B cell (primary cell): ENCODE measurements at regions not wholly inside any gene's neighbourhood (a gene's known extent, or its start where the extent isn't known, plus 50 kb on each side); places are given as distances from the start of the nearest gene placed in this dataset.

Source experiments
- ATAC-seq: fragments of 200-7000 bp; cut with Tn5 transposase; one replicate; pipeline ENCODE4 v1.10.0; 2021; ENCODE audit warnings: low read depth, mild to moderate bottlenecking, moderate number of reproducible peaks, moderate library complexity
- CTCF ChIA-PET: fragments of 350-600 bp; sonication (Branson Sonifier 250); formaldehyde crosslinking; loops from one replicate; lab custom pipeline; 2021; ENCODE audit warnings: antibody characterized with exemption, inconsistent platforms; lab: Charles Lee
- POLR2A ChIA-PET: fragments of 350-600 bp; sonication (Branson Sonifier 250); formaldehyde crosslinking; loops from one replicate; lab custom pipeline; 2021; ENCODE audit warnings: antibody characterized with exemption; lab: Charles Lee
- DNase-seq: peaks from one replicate; pipeline ENCODE4 v3.0.0; 2013
- H2AFZ ChIP-seq: 2 replicates; pipeline ENCODE4 v1.6.1; 2012; ENCODE audit warnings: mild to moderate bottlenecking, low read depth, low read length; ENCODE audit not compliant: insufficient read depth, poor library complexity, severe bottlenecking
- H3K27ac ChIP-seq, 2 donors: 1 replicate in 1 of 2; 2 replicates in 1 of 2; pipeline ENCODE4 v1.5.1; 2012 to 2013; ENCODE audit warnings: low read length in 2 of 2, mild to moderate bottlenecking in 2 of 2, moderate library complexity in 1 of 2
- H3K27me3 ChIP-seq, 4 experiments: fragments of 200-600 bp in 1 of 4; sonication (generic) in 1 of 4; replicated peaks in 1 of 4; 1 replicate in 2 of 4; 2 replicates in 2 of 4; pipeline versions ENCODE4 v1.6.1 to v1.7.0; 2013 to 2016; ENCODE audit warnings: low read length in 3 of 4, mild to moderate bottlenecking in 2 of 4, mixed read lengths in 1 of 4, moderate library complexity in 1 of 4; ENCODE audit not compliant: insufficient read depth in 4 of 4, control insufficient read depth in 3 of 4; ENCODE audit errors: control extremely low read depth in 1 of 4
- H3K36me3 ChIP-seq, 2 experiments: replicated peaks in 1 of 2; 1 replicate in 1 of 2; 2 replicates in 1 of 2; pipeline versions ENCODE4 v1.6.1 to v1.7.1; 2013; ENCODE audit warnings: low read length in 1 of 2; ENCODE audit not compliant: insufficient read depth in 2 of 2, control insufficient read depth in 1 of 2; ENCODE audit errors: control extremely low read depth in 1 of 2, extremely low read depth in 1 of 2
- H3K4me1 ChIP-seq, 2 donors: fragments of 200-600 bp in 1 of 2; sonication (generic) in 1 of 2; 1 replicate in 1 of 2; 2 replicates in 1 of 2; pipeline versions ENCODE4 v1.5.1 to v1.6.1; 2013 to 2017; ENCODE audit warnings: low read length in 2 of 2; ENCODE audit not compliant: control insufficient read depth in 2 of 2, insufficient read depth in 2 of 2
- H3K4me2 ChIP-seq: replicated peaks from 2 replicates; pipeline ENCODE3; 2012; ENCODE audit warnings: mild to moderate bottlenecking, low read depth, low read length; ENCODE audit not compliant: poor library complexity, severe bottlenecking
- H3K4me3 ChIP-seq, 5 experiments: fragments of 200-600 bp in 1 of 5; sonication (generic) in 1 of 5; 1 replicate in 3 of 5; 2 replicates in 2 of 5; pipeline versions ENCODE4 v1.5.1 to v1.7.0; 2011 to 2016; ENCODE audit warnings: low read length in 4 of 5, mild to moderate bottlenecking in 4 of 5, low read depth in 2 of 5, control low read depth in 1 of 5, moderate library complexity in 1 of 5; ENCODE audit not compliant: insufficient read depth in 1 of 5; ENCODE audit errors: control extremely low read depth in 1 of 5, extremely low read depth in 1 of 5
- H3K79me2 ChIP-seq: fragments of 200-600 bp; sonication (generic); one replicate; pipeline ENCODE4 v1.6.0; 2016; ENCODE audit warnings: low read length; ENCODE audit not compliant: control insufficient read depth, insufficient read depth
- H3K9ac ChIP-seq: fragments of 200-600 bp; sonication (generic); 2 replicates; pipeline ENCODE4 v1.6.1; 2017; ENCODE audit warnings: mild to moderate bottlenecking, low read length, moderate library complexity
- H3K9me3 ChIP-seq, 3 donors: one replicate each; pipeline versions ENCODE4 v1.6.1 to v1.7.1; 2013; ENCODE audit warnings: low read length in 2 of 3; ENCODE audit not compliant: control insufficient read depth in 2 of 3, insufficient read depth in 1 of 3; ENCODE audit errors: control extremely low read depth in 1 of 3
- H4K20me1 ChIP-seq: 2 replicates; pipeline ENCODE4 v1.6.0; 2012; ENCODE audit warnings: mild to moderate bottlenecking, low read length; ENCODE audit not compliant: insufficient read depth, control insufficient read depth, poor library complexity, severe bottlenecking
- H3K27ac Mint-ChIP-seq: one replicate; pipeline ENCODE4 v1.8.0; 2021; ENCODE audit warnings: mixed read lengths
- H3K27me3 Mint-ChIP-seq: one replicate; pipeline ENCODE4 v1.8.0; 2021; ENCODE audit warnings: mixed read lengths
- H3K4me1 Mint-ChIP-seq: one replicate; pipeline ENCODE4 v1.8.0; 2021; ENCODE audit warnings: mixed read lengths
- H3K4me3 Mint-ChIP-seq: one replicate; pipeline ENCODE4 v1.8.0; 2021; ENCODE audit warnings: mixed read lengths
- H3K9me3 Mint-ChIP-seq: one replicate; pipeline ENCODE4 v1.8.0; 2022; ENCODE audit warnings: mixed read lengths; ENCODE audit not compliant: insufficient read depth
- CTCF ChIP-seq: fragments of 200-600 bp; IDR thresholded peaks from one replicate; pipeline ENCODE4 v1.8.0; 2022; ENCODE audit warnings: antibody characterized with exemption, mild to moderate bottlenecking
- EZH2 ChIP-seq: IDR thresholded peaks from 2 replicates; pipeline ENCODE4 v1.6.1; 2012; ENCODE audit warnings: borderline replicate concordance, low read depth, mild to moderate bottlenecking, moderate library complexity, low read length; ENCODE audit not compliant: insufficient read depth, poor library complexity, severe bottlenecking
- WGBS: methylation state at CpG from one replicate; pipeline ENCODE4 v1.1.5; 2013; ENCODE audit warnings: missing lambda C conversion rate; ENCODE audit not compliant: insufficient coverage; 5-methylcytosine and 5-hydroxymethylcytosine counted together
- intact Hi-C: fragments of 100-400 bp; cut with micrococcal nuclease; formaldehyde crosslinking; loops from one replicate; pipeline ENCODE4 v1.10.0; 2022

DNA sequence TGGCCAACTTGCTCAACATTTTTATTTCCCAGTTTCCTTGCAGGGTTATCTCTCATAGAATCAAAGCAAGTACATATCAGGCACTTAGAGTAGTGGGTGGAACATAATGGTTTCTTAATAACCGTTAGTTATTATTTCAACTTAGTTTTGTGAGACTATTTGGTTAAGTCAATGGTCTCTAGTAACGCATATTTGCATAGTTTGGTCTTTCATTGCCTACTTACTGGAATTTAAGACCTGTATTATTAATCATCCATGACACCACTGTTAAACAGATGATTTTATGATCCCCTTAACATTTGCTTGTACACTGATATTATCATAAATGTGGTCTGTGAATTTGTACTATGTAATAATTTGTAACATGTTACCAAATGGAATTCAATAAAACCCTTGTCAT is 70.9 kb upstream of the SMIM31 start:
- ChIA-PET CTCF (no interaction called here), POLR2A (no interaction called here)
- no peaks in the 10 kb centered on the region for H3K4me1 Mint-ChIP-seq
- WGBS = no CpG with 5 or more reads among the region's 2 CpGs
- H3K9me3 Mint-ChIP-seq = no peaks in the 10 kb centered on the region
- Histone ChIP-seq H3K36me3 (no peaks in the 10 kb centered on the region), H2AFZ (no peak overlapping the region), H3K9me3 (no peaks in the 10 kb centered on the region), H4K20me1 (no peaks in the 10 kb centered on the region), H3K27me3 (no peaks in the 10 kb centered on the region), H3K4me1 (no peaks in the 10 kb centered on the region), H3K9ac (no peak overlapping the region), H3K4me2 (no peak overlapping the region), H3K27ac (no peak overlapping the region), H3K79me2 (no peaks in the 10 kb centered on the region), H3K4me3 (no peak overlapping the region)
- ATAC-seq (no peak), DNase-seq (no peak)
- no peak overlapping the region for H3K27ac Mint-ChIP-seq
- intact Hi-C loops = no loop called here
- TF ChIP-seq EZH2 (no peak), CTCF (no peak)
- no peaks in the 10 kb centered on the region for H3K27me3 Mint-ChIP-seq
- H3K4me3 Mint-ChIP-seq = no peak overlapping the region

DNA sequence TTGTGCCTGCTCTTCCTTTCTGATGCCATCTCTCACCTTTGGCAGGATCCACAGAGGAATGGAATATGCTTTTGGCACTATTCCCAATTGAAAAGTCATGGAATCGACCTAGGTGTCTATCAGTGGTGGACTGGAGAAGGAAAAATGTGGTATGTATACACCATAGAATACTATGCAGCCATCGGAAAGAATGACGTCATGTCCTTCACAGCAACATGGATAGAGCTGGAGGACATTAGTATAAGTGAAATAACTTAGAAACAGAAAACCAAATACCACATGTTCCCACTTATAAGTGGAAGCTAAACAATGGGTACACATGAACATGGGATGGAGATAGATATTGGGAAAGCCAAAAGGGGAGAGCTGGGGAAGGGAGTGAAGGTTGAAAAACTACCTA is 58.3 kb upstream of the SMIM31 start:
- H3K4me1 Mint-ChIP-seq = no peaks in the 10 kb centered on the region
- peaks cover 0 to 2% (median 0%) of the 10 kb centered on the region in 3 donors for H3K9me3 ChIP-seq
- H3K27me3 ChIP-seq = no peaks in the 10 kb centered on the region
- no peak overlapping the region for H3K4me3 ChIP-seq
- no peak overlapping the region for H3K27ac Mint-ChIP-seq
- CTCF ChIA-PET = no interaction called here
- H3K9me3 Mint-ChIP-seq = no peaks in the 10 kb centered on the region
- no peaks in the 10 kb centered on the region for H3K36me3 ChIP-seq
- H4K20me1 ChIP-seq = no peaks in the 10 kb centered on the region
- ATAC-seq (no peak), DNase-seq (no peak)
- no peaks in the 10 kb centered on the region for H3K27me3 Mint-ChIP-seq
- H3K4me2 ChIP-seq = no peak overlapping the region
- intact Hi-C loops = no loop called here
- POLR2A ChIA-PET = no interaction called here
- no peak overlapping the region for H3K27ac ChIP-seq
- no peak overlapping the region for H3K9ac ChIP-seq
- H3K79me2 ChIP-seq = no peaks in the 10 kb centered on the region
- no CpG with 5 or more reads among the region's 3 CpGs for WGBS
- TF ChIP-seq EZH2 = no peak
- no peak for TF ChIP-seq CTCF
- H3K4me1 ChIP-seq = no peaks in the 10 kb centered on the region
- H2AFZ ChIP-seq = no peak overlapping the region
- no peak overlapping the region for H3K4me3 Mint-ChIP-seq
